Neuronal stem cell (in vitro differentiated cells): ENCODE measurements at regions not wholly inside any gene's neighbourhood (a gene's known extent, or its start where the extent isn't known, plus 50 kb on each side); places are given as distances from the start of the nearest gene placed in this dataset.

Experiments
- DNase-seq: peaks from one replicate; pipeline ENCODE4 v3.0.0-alpha.2; 2013; ENCODE audit warnings: low spot score
- H2AFZ ChIP-seq: one replicate; pipeline ENCODE4 v1.6.1; 2013; ENCODE audit warnings: mild to moderate bottlenecking, low read length, inconsistent platforms
- H2AK5ac ChIP-seq: 2 replicates; pipeline ENCODE4 v1.6.1; 2013; ENCODE audit warnings: low read depth, mild to moderate bottlenecking, inconsistent platforms, low read length, moderate library complexity, mixed read lengths
- H2BK120ac ChIP-seq: 2 replicates; pipeline ENCODE4 v1.6.1; 2013; ENCODE audit warnings: low read depth, mild to moderate bottlenecking, inconsistent platforms, low read length, moderate library complexity, mixed read lengths
- H2BK12ac ChIP-seq: one replicate; pipeline ENCODE4 v1.6.1; 2013; ENCODE audit warnings: low read length, inconsistent platforms
- H2BK15ac ChIP-seq: 2 replicates; pipeline ENCODE4 v1.6.1; 2013; ENCODE audit warnings: mild to moderate bottlenecking, low read length, inconsistent platforms, mixed read lengths
- H2BK5ac ChIP-seq: one replicate; pipeline ENCODE4 v1.6.1; 2013; ENCODE audit warnings: inconsistent platforms, mild to moderate bottlenecking, low read length, moderate library complexity
- H3K14ac ChIP-seq: one replicate; pipeline ENCODE4 v1.6.1; 2013; ENCODE audit warnings: low read length, inconsistent platforms
- H3K18ac ChIP-seq: 2 replicates; pipeline ENCODE4 v1.6.1; 2013; ENCODE audit warnings: low read length, inconsistent platforms
- H3K23ac ChIP-seq: 2 replicates; pipeline ENCODE4 v1.6.1; 2013; ENCODE audit warnings: low read depth, mild to moderate bottlenecking, mixed read lengths, low read length, inconsistent platforms; ENCODE audit not compliant: poor library complexity
- H3K27ac ChIP-seq: replicated peaks from 3 replicates; pipeline ENCODE4 v1.5.1; 2013; ENCODE audit warnings: low read length, inconsistent platforms
- H3K27me3 ChIP-seq, 3 experiments: 2 replicates each; pipeline ENCODE4 v1.6.1; 2013; ENCODE audit warnings: low read length in 3 of 3, mild to moderate bottlenecking in 2 of 3, inconsistent platforms in 1 of 3, low read depth in 1 of 3, mixed read lengths in 1 of 3, moderate library complexity in 1 of 3; ENCODE audit not compliant: control insufficient read depth in 3 of 3, insufficient read depth in 3 of 3
- H3K36me3 ChIP-seq, 2 donors: replicated peaks in 1 of 2; 2 replicates each; pipeline ENCODE4 v1.6.1; 2013; ENCODE audit warnings: low read length in 2 of 2; ENCODE audit not compliant: control insufficient read depth in 2 of 2, insufficient read depth in 2 of 2
- H3K4ac ChIP-seq: 2 replicates; pipeline ENCODE4 v1.6.1; 2013; ENCODE audit warnings: inconsistent platforms, mild to moderate bottlenecking, low read length, moderate library complexity
- H3K4me1 ChIP-seq, 2 donors: 1 replicate in 1 of 2; 2 replicates in 1 of 2; pipeline ENCODE4 v1.6.1; 2013; ENCODE audit warnings: low read length in 2 of 2, low read depth in 1 of 2; ENCODE audit not compliant: control insufficient read depth in 2 of 2, insufficient read depth in 1 of 2
- H3K4me2 ChIP-seq: one replicate; pipeline ENCODE4 v1.6.1; 2013; ENCODE audit warnings: mild to moderate bottlenecking, low read length, inconsistent platforms; ENCODE audit not compliant: insufficient read depth, poor library complexity, severe bottlenecking
- H3K4me3 ChIP-seq, 2 donors: 2 replicates each; pipeline ENCODE4 v1.5.1; 2013; ENCODE audit warnings: low read length in 2 of 2, mild to moderate bottlenecking in 2 of 2, inconsistent platforms in 1 of 2, moderate library complexity in 1 of 2
- H3K79me1 ChIP-seq: one replicate; pipeline ENCODE4 v1.6.1; 2013; ENCODE audit warnings: low read depth, mild to moderate bottlenecking, inconsistent platforms, low read length, moderate library complexity
- H3K9ac ChIP-seq: one replicate; pipeline ENCODE4 v1.6.1; 2013; ENCODE audit warnings: mild to moderate bottlenecking, low read depth, low read length, inconsistent platforms; ENCODE audit not compliant: poor library complexity
- H3K9me3 ChIP-seq, 2 donors: replicated peaks in 1 of 2; 2 replicates each; pipeline versions ENCODE3 to v1.6.1; 2013; ENCODE audit warnings: low read length in 2 of 2, mild to moderate bottlenecking in 2 of 2, inconsistent platforms in 1 of 2, low read depth in 1 of 2, mixed read lengths in 1 of 2, moderate library complexity in 1 of 2; ENCODE audit not compliant: control insufficient read depth in 2 of 2, insufficient read depth in 1 of 2
- H4K8ac ChIP-seq: one replicate; pipeline ENCODE4 v1.6.1; 2013; ENCODE audit warnings: low read depth, mild to moderate bottlenecking, inconsistent platforms, low read length, moderate library complexity
- H4K91ac ChIP-seq: one replicate; pipeline ENCODE4 v1.6.1; 2013; ENCODE audit warnings: low read length, low read depth, mild to moderate bottlenecking, inconsistent platforms; ENCODE audit not compliant: poor library complexity
- whole genome bisulfite sequencing, 2 donors: extraction: QIAGEN DNeasy Blood & Tissue Kit; methylation state at CpG; one replicate each; pipeline ENCODE4 v1.1.7; 2013; ENCODE audit warnings: missing lambda C conversion rate in 2 of 2, mixed read lengths in 1 of 2; ENCODE audit not compliant: insufficient read length in 2 of 2, insufficient replicate concordance in 1 of 2; ENCODE audit errors: extremely low coverage in 2 of 2; 5-methylcytosine and 5-hydroxymethylcytosine counted together

- H3K36me3 ChIP-seq: no peaks in the 10 kb centered on the region
- DNase-seq: no peak
- H2BK120ac ChIP-seq: no peak overlapping the region
- H2BK12ac ChIP-seq: no peak overlapping the region
- no peaks in the 10 kb centered on the region for H3K79me1 ChIP-seq
- H3K9ac ChIP-seq: no peak overlapping the region
- H3K18ac ChIP-seq: no peak overlapping the region
- H3K9me3 ChIP-seq: peaks cover 5 to 9% of the 10 kb centered on the region in 2 donors
- no peaks in the 10 kb centered on the region for H3K27me3 ChIP-seq
- H3K4me2 ChIP-seq: no peak overlapping the region
- no peak overlapping the region for H3K14ac ChIP-seq
- H3K4me3 ChIP-seq: no peak overlapping the region
- no peak overlapping the region for H2AK5ac ChIP-seq
- H3K27ac ChIP-seq: no peak overlapping the region
- H3K4me1 ChIP-seq: no peaks in the 10 kb centered on the region
- H3K23ac ChIP-seq: no peak overlapping the region
- no peak overlapping the region for H3K4ac ChIP-seq
- no peak overlapping the region for H2AFZ ChIP-seq
- H4K91ac ChIP-seq: no peak overlapping the region
- H4K8ac ChIP-seq: no peak overlapping the region
- no peak overlapping the region for H2BK15ac ChIP-seq
- H2BK5ac ChIP-seq: no peak overlapping the region
Measured at GRCh38 chr12:111130336-111130735, 210.0 kb upstream of the MYL2 start.

GRCh38 chr12:111129149-111129767 is 208.9 kb upstream of the MYL2 start:
- DNase-seq: no peak
- no peaks in the 10 kb centered on the region for H3K79me1 ChIP-seq
- no peak overlapping the region for H3K4me2 ChIP-seq
- no peaks in the 10 kb centered on the region for H3K27me3 ChIP-seq
- no peak overlapping the region for H3K4ac ChIP-seq
- no peak overlapping the region for H2AFZ ChIP-seq
- H3K14ac ChIP-seq: no peak overlapping the region
- no peak overlapping the region for H3K27ac ChIP-seq
- H2AK5ac ChIP-seq: no peak overlapping the region
- H3K9ac ChIP-seq: no peak overlapping the region
- no peak overlapping the region for H2BK15ac ChIP-seq
- H4K91ac ChIP-seq: no peak overlapping the region
- H3K36me3 ChIP-seq: no peaks in the 10 kb centered on the region
- no peak overlapping the region for H3K23ac ChIP-seq
- no peak overlapping the region for H3K4me3 ChIP-seq
- no peak overlapping the region for H2BK5ac ChIP-seq
- H3K4me1 ChIP-seq: no peaks in the 10 kb centered on the region
- H2BK12ac ChIP-seq: no peak overlapping the region
- no peak overlapping the region for H2BK120ac ChIP-seq
- H3K9me3 ChIP-seq: peaks cover 4 to 5% of the 10 kb centered on the region in 2 donors
- WGBS, 2 donors: no CpG with 5 or more reads among the region's 3 CpGs
- H4K8ac ChIP-seq: no peak overlapping the region
- H3K18ac ChIP-seq: no peak overlapping the region

- Histone ChIP-seq H3K18ac (no peak overlapping the region), H3K36me3 (no peaks in the 10 kb centered on the region), H2BK120ac (no peak overlapping the region), H2BK5ac (no peak overlapping the region), H4K91ac (no peak overlapping the region), H4K8ac (no peak overlapping the region), H3K4me2 (no peak overlapping the region), H2BK12ac (no peak overlapping the region), H3K4me3 (no peak overlapping the region), H3K4ac (no peak overlapping the region), H3K4me1 (peaks cover 0 to 8% of the 10 kb centered on the region in 2 donors), H3K23ac (no peak overlapping the region), H2AK5ac (no peak overlapping the region), H2BK15ac (no peak overlapping the region), H3K27ac (no peak overlapping the region), H3K9ac (no peak overlapping the region), H3K79me1 (no peaks in the 10 kb centered on the region), H2AFZ (no peak overlapping the region), H3K27me3 (no peaks in the 10 kb centered on the region), H3K14ac (no peak overlapping the region), H3K9me3 (no peaks in the 10 kb centered on the region)
- no CpG with 5 or more reads among the region's 2 CpGs for WGBS, 2 donors
- DNase-seq: no peak
Measured at GRCh38 chr12:111126331-111126730, 206.0 kb upstream of the MYL2 start.

DNA sequence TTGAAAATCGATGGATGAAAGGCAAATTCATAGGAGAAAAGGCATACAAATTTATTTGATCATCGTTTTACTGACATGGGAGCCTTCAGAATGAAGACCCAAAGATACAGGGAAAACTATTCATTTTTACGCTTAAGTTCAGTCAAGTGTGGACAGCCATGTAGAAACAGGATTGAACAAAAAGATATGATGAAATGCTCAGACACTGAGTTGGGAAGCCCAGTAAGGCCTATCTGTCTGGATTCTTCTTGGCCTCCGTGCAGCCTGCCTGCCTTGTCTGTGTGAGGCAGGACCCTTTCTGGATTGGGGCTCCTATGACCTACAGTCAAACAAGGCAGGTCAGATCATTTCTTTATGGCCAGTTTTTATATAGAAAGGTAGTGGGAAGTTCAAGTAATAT is 203.8 kb upstream of the MYL2 start:
- no peak overlapping the region for H2BK12ac ChIP-seq
- no peaks in the 10 kb centered on the region for H3K27me3 ChIP-seq
- no peak overlapping the region for H3K23ac ChIP-seq
- H3K9ac ChIP-seq: no peak overlapping the region
- no peak overlapping the region for H2AFZ ChIP-seq
- H3K4me3 ChIP-seq: no peak overlapping the region
- H2BK15ac ChIP-seq: no peak overlapping the region
- H2AK5ac ChIP-seq: no peak overlapping the region
- no peak overlapping the region for H3K27ac ChIP-seq
- H2BK120ac ChIP-seq: no peak overlapping the region
- no peak overlapping the region for H4K91ac ChIP-seq
- no peak overlapping the region for H4K8ac ChIP-seq
- no peak overlapping the region for H3K4ac ChIP-seq
- H3K79me1 ChIP-seq: no peaks in the 10 kb centered on the region
- WGBS, 2 donors: no CpG with 5 or more reads among the region's 4 CpGs
- H3K4me2 ChIP-seq: no peak overlapping the region
- no peaks in the 10 kb centered on the region for H3K36me3 ChIP-seq
- no peak overlapping the region for H3K18ac ChIP-seq
- no peak overlapping the region for H3K14ac ChIP-seq
- H2BK5ac ChIP-seq: no peak overlapping the region
- H3K4me1 ChIP-seq: peaks cover 3 to 8% of the 10 kb centered on the region in 2 donors
- no peak for DNase-seq
- no peaks in the 10 kb centered on the region for H3K9me3 ChIP-seq
